Astrocyte (in vitro differentiated cells and primary cell): ENCODE measurements at regions not wholly inside any gene's neighbourhood (a gene's known extent, or its start where the extent isn't known, plus 50 kb on each side); places are given as distances from the start of the nearest gene placed in this dataset.

Experiments used
- EZH2 ChIP-seq: IDR thresholded peaks from 2 replicates; pipeline ENCODE4 v1.6.1; 2012; ENCODE audit warnings: mild to moderate bottlenecking, low read length, inconsistent platforms; ENCODE audit not compliant: insufficient read depth
- TF ChIP-seq, protein P1 (sequence below): IDR thresholded peaks from 2 replicates; pipeline ENCODE4 v1.5.1; 2011; ENCODE audit warnings: low read depth, mild to moderate bottlenecking, inconsistent platforms, low read length, moderate library complexity; ENCODE audit not compliant: insufficient read depth

- TF ChIP-seq, protein P1, sequence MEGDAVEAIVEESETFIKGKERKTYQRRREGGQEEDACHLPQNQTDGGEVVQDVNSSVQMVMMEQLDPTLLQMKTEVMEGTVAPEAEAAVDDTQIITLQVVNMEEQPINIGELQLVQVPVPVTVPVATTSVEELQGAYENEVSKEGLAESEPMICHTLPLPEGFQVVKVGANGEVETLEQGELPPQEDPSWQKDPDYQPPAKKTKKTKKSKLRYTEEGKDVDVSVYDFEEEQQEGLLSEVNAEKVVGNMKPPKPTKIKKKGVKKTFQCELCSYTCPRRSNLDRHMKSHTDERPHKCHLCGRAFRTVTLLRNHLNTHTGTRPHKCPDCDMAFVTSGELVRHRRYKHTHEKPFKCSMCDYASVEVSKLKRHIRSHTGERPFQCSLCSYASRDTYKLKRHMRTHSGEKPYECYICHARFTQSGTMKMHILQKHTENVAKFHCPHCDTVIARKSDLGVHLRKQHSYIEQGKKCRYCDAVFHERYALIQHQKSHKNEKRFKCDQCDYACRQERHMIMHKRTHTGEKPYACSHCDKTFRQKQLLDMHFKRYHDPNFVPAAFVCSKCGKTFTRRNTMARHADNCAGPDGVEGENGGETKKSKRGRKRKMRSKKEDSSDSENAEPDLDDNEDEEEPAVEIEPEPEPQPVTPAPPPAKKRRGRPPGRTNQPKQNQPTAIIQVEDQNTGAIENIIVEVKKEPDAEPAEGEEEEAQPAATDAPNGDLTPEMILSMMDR, result no peak
- TF ChIP-seq EZH2, result no peak
Observed at GRCh38 chr2:125185691-125186270, 1160.7 kb downstream of the CNTNAP5 start.
